Neural cell (in vitro differentiated cells): ENCODE measurements at regions not wholly inside any gene's neighbourhood (a gene's known extent, or its start where the extent isn't known, plus 50 kb on each side); places are given as distances from the start of the nearest gene placed in this dataset.

Source experiments
- H2AFZ ChIP-seq: fragments of 200-600, 300-800 bp; sonication (generic), shearing (Covaris generic); 2 replicates; pipeline ENCODE4 v1.6.0; 2014; ENCODE audit warnings: low read depth, mild to moderate bottlenecking, antibody characterized with exemption, low read length, moderate library complexity
- H3F3A ChIP-seq: fragments of 200-600 bp; shearing (Covaris generic); 2 replicates; pipeline ENCODE4 v1.6.1; 2016; ENCODE audit warnings: mild to moderate bottlenecking, moderate library complexity, mixed read lengths, antibody characterized with exemption, low read length; ENCODE audit not compliant: insufficient read depth, poor library complexity, severe bottlenecking
- H3K27ac ChIP-seq: fragments of 200-600, 300-800 bp; sonication (generic), shearing (Covaris generic); 2 replicates; pipeline ENCODE4 v1.5.1; 2014; ENCODE audit warnings: mild to moderate bottlenecking, low read length, moderate library complexity
- H3K27me3 ChIP-seq: fragments of 300-800, 200-600 bp; sonication (generic), shearing (Covaris generic); 2 replicates; pipeline ENCODE4 v1.6.0; 2014; ENCODE audit warnings: mild to moderate bottlenecking, low read depth, low read length, moderate library complexity; ENCODE audit not compliant: insufficient read depth
- H3K36me3 ChIP-seq: fragments of 300-800, 200-600 bp; sonication (generic), shearing (Covaris generic); 2 replicates; pipeline ENCODE4 v1.5.1; 2014; ENCODE audit warnings: mild to moderate bottlenecking, antibody characterized with exemption, low read length, moderate library complexity; ENCODE audit not compliant: insufficient read depth
- H3K4me2 ChIP-seq: fragments of 300-800, 200-600 bp; sonication (generic), shearing (Covaris generic); 2 replicates; pipeline ENCODE4 v1.6.0; 2014; ENCODE audit warnings: mild to moderate bottlenecking, low read length
- H3K4me3 ChIP-seq: fragments of 300-800, 200-600 bp; sonication (generic), shearing (Covaris generic); 2 replicates; pipeline ENCODE4 v1.5.1; 2014; ENCODE audit warnings: mild to moderate bottlenecking, low read length, moderate library complexity
- H3K79me2 ChIP-seq: fragments of 200-600 bp; shearing (Covaris generic); replicated peaks from 2 replicates; pipeline ENCODE4 v1.6.0; 2014; ENCODE audit warnings: mild to moderate bottlenecking, low read length, moderate library complexity; ENCODE audit not compliant: insufficient read depth
- H3K9ac ChIP-seq: fragments of 300-800, 200-600 bp; sonication (generic), shearing (Covaris generic); 2 replicates; pipeline ENCODE4 v1.6.1; 2016; ENCODE audit warnings: mild to moderate bottlenecking, low read length, mixed read lengths
- H3K9me2 ChIP-seq: fragments of 200-600 bp; shearing (Covaris generic); 2 replicates; pipeline ENCODE4 v1.6.1; 2016; ENCODE audit warnings: mild to moderate bottlenecking, low read length, mixed read lengths; ENCODE audit not compliant: insufficient read depth
- H3K9me3 ChIP-seq: fragments of 200-600, 300-800 bp; sonication (generic), shearing (Covaris generic); 2 replicates; pipeline ENCODE4 v1.6.1; 2016; ENCODE audit warnings: mild to moderate bottlenecking, mixed run types, low read length, moderate library complexity, mixed read lengths
- H4K20me1 ChIP-seq: fragments of 200-600 bp; shearing (Covaris generic); 2 replicates; pipeline ENCODE4 v1.6.1; 2016; ENCODE audit warnings: mild to moderate bottlenecking, mixed run types; ENCODE audit not compliant: insufficient read depth
- CTCF ChIP-seq: fragments of 450-650 bp; IDR thresholded peaks from 2 replicates; pipeline ENCODE4 v1.5.1; 2014; ENCODE audit warnings: antibody characterized with exemption, mild to moderate bottlenecking, moderate library complexity; ENCODE audit not compliant: poor library complexity, severe bottlenecking
- EP300 ChIP-seq: fragments of 450-650 bp; conservative IDR thresholded peaks from 2 replicates; pipeline ENCODE4 v1.6.1; 2014; ENCODE audit warnings: antibody characterized with exemption, mild to moderate bottlenecking, moderate library complexity; ENCODE audit not compliant: poor library complexity, severe bottlenecking
- EZH2 ChIP-seq: fragments of 200-600, 300-800 bp; shearing (Covaris generic), sonication (generic); IDR thresholded peaks from 2 replicates; pipeline ENCODE4 v1.6.1; 2014; ENCODE audit warnings: antibody characterized with exemption, low read length, borderline replicate concordance, mild to moderate bottlenecking; ENCODE audit not compliant: insufficient read depth, poor library complexity, severe bottlenecking
- MXI1 ChIP-seq: fragments of 450-650 bp; conservative IDR thresholded peaks from 2 replicates; pipeline ENCODE4 v1.6.1; 2014; ENCODE audit warnings: antibody characterized with exemption, mild to moderate bottlenecking; ENCODE audit not compliant: poor library complexity, severe bottlenecking
- POLR2AphosphoS5 ChIP-seq: IDR thresholded peaks from 2 replicates; pipeline ENCODE4 v1.6.1; 2012
- RAD21 ChIP-seq: fragments of 450-650 bp; conservative IDR thresholded peaks from 2 replicates; pipeline ENCODE4 v1.6.1; 2014; ENCODE audit warnings: antibody characterized with exemption, mild to moderate bottlenecking, moderate library complexity
- REST ChIP-seq: IDR thresholded peaks from 2 replicates; pipeline ENCODE4 v1.6.1; 2012; ENCODE audit warnings: borderline replicate concordance
- SMC3 ChIP-seq: fragments of 450-650 bp; conservative IDR thresholded peaks from 2 replicates; pipeline ENCODE4 v1.6.1; 2014; ENCODE audit warnings: antibody characterized with exemption, mild to moderate bottlenecking, moderate library complexity; ENCODE audit not compliant: poor library complexity
- TAF1 ChIP-seq: IDR thresholded peaks from 2 replicates; pipeline ENCODE4 v1.6.1; 2012; ENCODE audit warnings: low read depth

- Histone ChIP-seq H3K79me2 (no peaks in the 10 kb centered on the region), H4K20me1 (no peaks in the 10 kb centered on the region), H3K9me2 (no peaks in the 10 kb centered on the region), H3K9ac (no peak overlapping the region), H2AFZ (no peak overlapping the region), H3K4me3 (no peak overlapping the region), H3K9me3 (no peaks in the 10 kb centered on the region), H3K27ac (no peak overlapping the region), H3F3A (no peaks in the 10 kb centered on the region), H3K4me2 (no peak overlapping the region), H3K36me3 (no peaks in the 10 kb centered on the region), H3K27me3 (no peaks in the 10 kb centered on the region)
- no peak for TF ChIP-seq CTCF
- no peak for TF ChIP-seq EP300
- no peak for TF ChIP-seq MXI1
- TF ChIP-seq REST, result no peak
- no peak for TF ChIP-seq TAF1
- TF ChIP-seq RAD21, result no peak
- no peak for TF ChIP-seq SMC3
- no peak for TF ChIP-seq EZH2
- TF ChIP-seq POLR2AphosphoS5, result no peak
Observed at GRCh38 chr11:15840966-15841365, 515.4 kb downstream of the SOX6 start.

GRCh38 chr11:15841931-15842740, 514.2 kb downstream of the SOX6 start:
- Histone ChIP-seq H3K9me2 (no peaks in the 10 kb centered on the region), H4K20me1 (no peaks in the 10 kb centered on the region), H3K4me3 (no peak overlapping the region), H3K4me2 (no peak overlapping the region), H2AFZ (no peak overlapping the region), H3K36me3 (no peaks in the 10 kb centered on the region), H3K27me3 (no peaks in the 10 kb centered on the region), H3F3A (no peaks in the 10 kb centered on the region), H3K9ac (no peak overlapping the region), H3K79me2 (no peaks in the 10 kb centered on the region), H3K27ac (no peak overlapping the region), H3K9me3 (no peaks in the 10 kb centered on the region)
- TF ChIP-seq EP300, result no peak
- TF ChIP-seq SMC3, result no peak
